ENCODE measurements at regions not wholly inside any gene's neighbourhood (a gene's known extent, or its start where the extent isn't known, plus 50 kb on each side); places are given as distances from the start of the nearest gene placed in this dataset.

DNA sequence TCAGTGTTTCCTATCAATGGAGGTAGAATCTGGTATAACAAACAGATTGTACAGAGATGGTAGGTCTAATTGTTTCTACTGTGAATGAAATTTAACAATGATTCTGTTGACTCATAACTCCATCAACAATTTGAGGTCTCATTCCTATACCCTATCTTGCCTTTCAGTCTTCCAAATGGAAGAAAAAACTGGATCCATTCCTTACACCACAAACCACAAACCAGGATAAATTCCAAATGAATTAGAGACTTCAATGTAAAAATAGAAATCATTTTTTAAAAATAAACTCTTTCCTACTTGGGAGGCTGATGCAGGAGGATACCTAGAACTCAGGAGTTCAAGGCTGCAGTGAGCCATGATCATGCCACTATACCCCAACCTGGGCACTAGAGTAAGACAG, 114.4 kb upstream of the WDR44 start:
- TF ChIP-seq, protein P1, sequence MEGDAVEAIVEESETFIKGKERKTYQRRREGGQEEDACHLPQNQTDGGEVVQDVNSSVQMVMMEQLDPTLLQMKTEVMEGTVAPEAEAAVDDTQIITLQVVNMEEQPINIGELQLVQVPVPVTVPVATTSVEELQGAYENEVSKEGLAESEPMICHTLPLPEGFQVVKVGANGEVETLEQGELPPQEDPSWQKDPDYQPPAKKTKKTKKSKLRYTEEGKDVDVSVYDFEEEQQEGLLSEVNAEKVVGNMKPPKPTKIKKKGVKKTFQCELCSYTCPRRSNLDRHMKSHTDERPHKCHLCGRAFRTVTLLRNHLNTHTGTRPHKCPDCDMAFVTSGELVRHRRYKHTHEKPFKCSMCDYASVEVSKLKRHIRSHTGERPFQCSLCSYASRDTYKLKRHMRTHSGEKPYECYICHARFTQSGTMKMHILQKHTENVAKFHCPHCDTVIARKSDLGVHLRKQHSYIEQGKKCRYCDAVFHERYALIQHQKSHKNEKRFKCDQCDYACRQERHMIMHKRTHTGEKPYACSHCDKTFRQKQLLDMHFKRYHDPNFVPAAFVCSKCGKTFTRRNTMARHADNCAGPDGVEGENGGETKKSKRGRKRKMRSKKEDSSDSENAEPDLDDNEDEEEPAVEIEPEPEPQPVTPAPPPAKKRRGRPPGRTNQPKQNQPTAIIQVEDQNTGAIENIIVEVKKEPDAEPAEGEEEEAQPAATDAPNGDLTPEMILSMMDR (IDR thresholded peaks at IDR 0.05), result no peak
- TF ChIP-seq POLR2A (IDR thresholded peaks at IDR 0.05), result no peak

Data from adrenal gland (tissue), 5 donors.